ENCODE measurements at regions not wholly inside any gene's neighbourhood (a gene's known extent, or its start where the extent isn't known, plus 50 kb on each side); places are given as distances from the start of the nearest gene placed in this dataset.

DNA sequence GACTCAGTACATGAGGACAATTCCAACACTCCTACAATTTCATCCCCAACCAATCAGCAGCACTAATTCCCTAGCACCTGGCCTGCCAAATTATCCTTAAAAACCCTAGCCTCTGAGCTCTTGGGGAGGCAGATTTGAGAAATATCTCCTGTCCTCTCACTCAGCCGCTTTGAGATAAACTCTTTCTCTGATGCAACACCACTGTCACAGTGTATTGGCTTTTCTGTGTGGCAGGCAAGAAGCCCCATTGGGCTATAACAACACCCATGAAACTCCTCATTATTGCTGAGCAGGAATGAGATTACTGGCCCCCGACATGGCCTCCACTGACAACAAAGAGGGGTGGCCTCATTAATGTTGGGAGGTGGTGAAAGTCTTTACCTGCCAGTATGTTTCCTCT lies 515.5 kb downstream of the HACE1 start:
- Histone ChIP-seq H3K4me3 (no peak overlapping the region), H3K27me3 (no peaks in the 10 kb centered on the region), H3K4me1 (no peaks in the 10 kb centered on the region), H3K36me3 (no peaks in the 10 kb centered on the region), H3K27ac (no peak overlapping the region), H3K9me3 (peaks cover 0 to 8% (median 1%) of the 10 kb centered on the region in 4 donors)
- TF ChIP-seq, protein P1, sequence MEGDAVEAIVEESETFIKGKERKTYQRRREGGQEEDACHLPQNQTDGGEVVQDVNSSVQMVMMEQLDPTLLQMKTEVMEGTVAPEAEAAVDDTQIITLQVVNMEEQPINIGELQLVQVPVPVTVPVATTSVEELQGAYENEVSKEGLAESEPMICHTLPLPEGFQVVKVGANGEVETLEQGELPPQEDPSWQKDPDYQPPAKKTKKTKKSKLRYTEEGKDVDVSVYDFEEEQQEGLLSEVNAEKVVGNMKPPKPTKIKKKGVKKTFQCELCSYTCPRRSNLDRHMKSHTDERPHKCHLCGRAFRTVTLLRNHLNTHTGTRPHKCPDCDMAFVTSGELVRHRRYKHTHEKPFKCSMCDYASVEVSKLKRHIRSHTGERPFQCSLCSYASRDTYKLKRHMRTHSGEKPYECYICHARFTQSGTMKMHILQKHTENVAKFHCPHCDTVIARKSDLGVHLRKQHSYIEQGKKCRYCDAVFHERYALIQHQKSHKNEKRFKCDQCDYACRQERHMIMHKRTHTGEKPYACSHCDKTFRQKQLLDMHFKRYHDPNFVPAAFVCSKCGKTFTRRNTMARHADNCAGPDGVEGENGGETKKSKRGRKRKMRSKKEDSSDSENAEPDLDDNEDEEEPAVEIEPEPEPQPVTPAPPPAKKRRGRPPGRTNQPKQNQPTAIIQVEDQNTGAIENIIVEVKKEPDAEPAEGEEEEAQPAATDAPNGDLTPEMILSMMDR (IDR thresholded peaks at IDR 0.05): no peak
- TF ChIP-seq POLR2A (IDR thresholded peaks at IDR 0.05) (no peak), EP300 (IDR thresholded peaks at IDR 0.05) (no peak), POLR2AphosphoS5 (IDR thresholded peaks at IDR 0.05) (no peak)
- intact Hi-C loops (cut with DNase I): no loop called here
- DNase-seq: no peak
- 89 to 90% methylated on average over 2 of the region's 2 CpGs for whole genome bisulfite sequencing, 2 donors

- Histone ChIP-seq H3K27ac (no peak overlapping the region), H3K9me3 (no peaks in the 10 kb centered on the region), H3K27me3 (no peaks in the 10 kb centered on the region), H3K4me3 (no peak overlapping the region), H3K4me1 (no peaks in the 10 kb centered on the region), H3K36me3 (no peaks in the 10 kb centered on the region)
- WGBS, 2 donors: 33 to 50% methylated on average over 4 of the region's 4 CpGs
- DNase-seq: no peak
- intact Hi-C loops (cut with DNase I): no loop called here
- no peak for TF ChIP-seq EP300 (IDR thresholded peaks at IDR 0.05)
- TF ChIP-seq POLR2AphosphoS5 (IDR thresholded peaks at IDR 0.05): no peak
- TF ChIP-seq, protein P1 (IDR thresholded peaks at IDR 0.05): no peak
- no peak for TF ChIP-seq POLR2A (IDR thresholded peaks at IDR 0.05)
These were observed 527.4 kb downstream of the HACE1 start for GRCh38 chr6:104332364-104332763.

- no peak overlapping the region for H3K27ac ChIP-seq
- 63 to 68% methylated on average over 7 of the region's 7 CpGs for WGBS, 2 donors
- intact Hi-C loops (cut with DNase I): no loop called here
- DNase-seq: no peak
- H3K27me3 ChIP-seq: no peaks in the 10 kb centered on the region
- no peaks in the 10 kb centered on the region for H3K9me3 ChIP-seq
- TF ChIP-seq POLR2A (IDR thresholded peaks at IDR 0.05): no peak
- TF ChIP-seq, protein P1 (IDR thresholded peaks at IDR 0.05): no peak
- TF ChIP-seq EP300 (IDR thresholded peaks at IDR 0.05): no peak
- no peak for TF ChIP-seq POLR2AphosphoS5 (IDR thresholded peaks at IDR 0.05)
- H3K4me3 ChIP-seq: no peak overlapping the region
- H3K4me1 ChIP-seq: no peaks in the 10 kb centered on the region
- H3K36me3 ChIP-seq: no peaks in the 10 kb centered on the region
These were observed 533.3 kb downstream of the HACE1 start for GRCh38 chr6:104326173-104327001.

GRCh38 chr6:104325341-104326172 lies 534.2 kb downstream of the HACE1 start:
- 15 to 29% methylated on average over 9 of the region's 9 CpGs for WGBS, 2 donors
- intact Hi-C loops (cut with DNase I): no loop called here

More at GRCh38 chr6:104325341-104326172, 534.2 kb downstream of the HACE1 start:
- Histone ChIP-seq H3K36me3 (no peaks in the 10 kb centered on the region), H3K27ac (no peak overlapping the region), H3K4me1 (no peaks in the 10 kb centered on the region), H3K27me3 (no peaks in the 10 kb centered on the region), H3K4me3 (no peak overlapping the region), H3K9me3 (no peaks in the 10 kb centered on the region)
- DNase-seq: no peak
- TF ChIP-seq POLR2AphosphoS5 (IDR thresholded peaks at IDR 0.05): no peak
- TF ChIP-seq, protein P1 (IDR thresholded peaks at IDR 0.05): peak in 1 of 4 experiments; percentile 34
- TF ChIP-seq POLR2A (IDR thresholded peaks at IDR 0.05): no peak
